HEK293T (cell line): ENCODE measurements at regions not wholly inside any gene's neighbourhood (a gene's known extent, or its start where the extent isn't known, plus 50 kb on each side); places are given as distances from the start of the nearest gene placed in this dataset.

Source experiments
- ARNT ChIP-seq: fragments of 450-650 bp; IDR thresholded peaks from 2 replicates; pipeline ENCODE4 v1.6.1; 2017; ENCODE audit warnings: mild to moderate bottlenecking
- BHLHE40 ChIP-seq: fragments of 450-650 bp; IDR thresholded peaks from 2 replicates; pipeline ENCODE4 v1.6.1; 2016; ENCODE audit warnings: mild to moderate bottlenecking, moderate library complexity, borderline replicate concordance
- CTBP1 ChIP-seq: fragments of 450-650 bp; IDR thresholded peaks from 2 replicates; pipeline ENCODE4 v1.6.1; 2016; ENCODE audit warnings: borderline replicate concordance
- ELF4 ChIP-seq: fragments of 450-650 bp; IDR thresholded peaks from 2 replicates; pipeline ENCODE4 v1.6.1; 2017; ENCODE audit warnings: antibody characterized with exemption
- FOXK2 ChIP-seq: fragments of 450-650 bp; IDR thresholded peaks from 2 replicates; pipeline ENCODE4 v1.6.1; 2016; ENCODE audit warnings: mild to moderate bottlenecking
- FOXM1 ChIP-seq: fragments of 450-650 bp; IDR thresholded peaks from 2 replicates; pipeline ENCODE4 v1.6.1; 2017; ENCODE audit warnings: mild to moderate bottlenecking, borderline replicate concordance
- L3MBTL2 ChIP-seq: fragments of 450-650 bp; conservative IDR thresholded peaks from 2 replicates; pipeline ENCODE4 v1.6.1; 2016; ENCODE audit warnings: mild to moderate bottlenecking
- PKNOX1 ChIP-seq: fragments of 450-650 bp; IDR thresholded peaks from 2 replicates; pipeline ENCODE4 v1.6.1; 2016
- SP1 ChIP-seq: fragments of 450-650 bp; IDR thresholded peaks from 2 replicates; pipeline ENCODE4 v1.6.1; 2017
- SUZ12 ChIP-seq: fragments of 450-650 bp; IDR thresholded peaks from 2 replicates; pipeline ENCODE4 v1.6.1; 2016; ENCODE audit warnings: mild to moderate bottlenecking
- TARDBP ChIP-seq: fragments of 450-650 bp; IDR thresholded peaks from 2 replicates; pipeline ENCODE4 v1.6.1; 2016

- TF ChIP-seq SP1 (no peak), SUZ12 (no peak), ELF4 (no peak), FOXK2 (no peak), ARNT (no peak), FOXM1 (no peak), CTBP1 (no peak), PKNOX1 (no peak), BHLHE40 (no peak), TARDBP (no peak), L3MBTL2 (no peak)
Observed at GRCh38 chr1:188857526-188858087, 1620.1 kb downstream of the BRINP3 start.
